ENCODE measurements at regions not wholly inside any gene's neighbourhood (a gene's known extent, or its start where the extent isn't known, plus 50 kb on each side); places are given as distances from the start of the nearest gene placed in this dataset.

DNA sequence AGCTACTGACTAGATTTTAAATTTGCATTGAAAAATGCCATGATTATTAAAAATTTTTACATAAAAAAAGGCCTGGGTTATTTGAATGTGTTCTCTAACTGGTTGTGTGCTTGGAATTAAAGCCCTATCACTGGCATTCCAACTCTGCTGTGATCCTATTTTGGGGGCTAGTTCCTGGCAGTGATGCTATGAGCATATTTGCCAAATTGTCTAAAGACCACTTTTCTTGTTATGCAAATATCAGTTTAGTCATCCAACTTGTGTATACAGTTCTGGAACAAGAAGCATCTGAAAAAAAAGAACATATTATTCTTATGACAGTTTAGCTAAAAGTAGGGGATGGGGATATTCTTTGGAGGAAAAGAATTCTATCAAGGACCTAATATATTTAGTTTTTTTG is 243.4 kb upstream of the ZNF717 start:
- TF ChIP-seq CTCF (conservative IDR thresholded peaks at IDR 0.05; ENCODE audit: low read length) = no peak
- Histone ChIP-seq H3K9me2 (replicated peaks; ENCODE audit: low read depth, low read length) (no peaks in the 10 kb centered on the region), H3K4me1 (ENCODE audit: insufficient read depth, low read length, poor library complexity, severe bottlenecking) (no peaks in the 10 kb centered on the region), H4K20me1 (ENCODE audit: insufficient read depth, low read length, poor library complexity, severe bottlenecking) (no peaks in the 10 kb centered on the region), H3K36me3 (ENCODE audit: insufficient read depth, low read length) (no peaks in the 10 kb centered on the region), H3K4me3 (ENCODE audit: low read length, poor library complexity, severe bottlenecking) (no peak overlapping the region), H3F3A (ENCODE audit: low read depth) (no peaks in the 10 kb centered on the region), H3K79me2 (ENCODE audit: insufficient read depth, low read length) (no peaks in the 10 kb centered on the region), H3K9ac (ENCODE audit: low read depth, low read length, poor library complexity, severe bottlenecking) (no peak overlapping the region), H3K27me3 (ENCODE audit: insufficient read depth, low read length, poor library complexity, severe bottlenecking) (no peaks in the 10 kb centered on the region), H3K9me3 (ENCODE audit: insufficient read depth, low read depth, low read length) (no peaks in the 10 kb centered on the region), H3K4me2 (ENCODE audit: low read depth, low read length, poor library complexity, severe bottlenecking) (no peak overlapping the region), H2AFZ (ENCODE audit: low read length) (no peak overlapping the region)

DNA sequence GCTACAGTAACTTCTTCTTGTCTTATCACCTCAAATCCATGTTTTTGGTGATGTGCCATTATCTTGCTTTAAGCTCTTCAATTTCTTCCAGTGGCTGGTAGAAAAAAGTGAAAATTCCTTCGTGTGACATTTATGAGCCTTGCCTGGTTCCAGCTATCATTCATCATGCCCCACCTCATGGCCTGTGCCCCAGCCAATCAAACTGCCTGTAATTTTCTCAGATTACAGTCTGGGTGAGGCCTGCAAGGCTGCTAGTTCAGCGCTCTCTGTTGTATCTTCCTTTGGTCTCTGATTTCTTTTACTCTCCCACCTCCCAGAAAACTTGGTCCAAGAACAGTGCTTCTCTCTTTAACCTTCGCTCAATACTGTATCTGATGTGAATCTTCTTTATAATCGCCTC is 249.3 kb upstream of the ZNF717 start:
- Histone ChIP-seq H3K4me1 (ENCODE audit: insufficient read depth, low read length, poor library complexity, severe bottlenecking) (no peaks in the 10 kb centered on the region), H3K36me3 (ENCODE audit: insufficient read depth, low read length) (no peaks in the 10 kb centered on the region), H3K4me3 (ENCODE audit: low read length, poor library complexity, severe bottlenecking) (no peak overlapping the region), H3K79me2 (ENCODE audit: insufficient read depth, low read length) (no peaks in the 10 kb centered on the region), H3K4me2 (ENCODE audit: low read depth, low read length, poor library complexity, severe bottlenecking) (no peak overlapping the region), H3K9ac (ENCODE audit: low read depth, low read length, poor library complexity, severe bottlenecking) (no peak overlapping the region), H2AFZ (ENCODE audit: low read length) (no peak overlapping the region), H4K20me1 (ENCODE audit: insufficient read depth, low read length, poor library complexity, severe bottlenecking) (no peaks in the 10 kb centered on the region), H3K9me2 (replicated peaks; ENCODE audit: low read depth, low read length) (no peaks in the 10 kb centered on the region), H3F3A (ENCODE audit: low read depth) (no peaks in the 10 kb centered on the region), H3K27me3 (ENCODE audit: insufficient read depth, low read length, poor library complexity, severe bottlenecking) (no peaks in the 10 kb centered on the region), H3K9me3 (ENCODE audit: insufficient read depth, low read depth, low read length) (no peaks in the 10 kb centered on the region)
- TF ChIP-seq CTCF (conservative IDR thresholded peaks at IDR 0.05; ENCODE audit: low read length) = no peak
- TF ChIP-seq EZH2phosphoT487 (IDR thresholded peaks at IDR 0.05; ENCODE audit: borderline replicate concordance) = no peak

- Histone ChIP-seq H3K4me1 (ENCODE audit: insufficient read depth, low read length, poor library complexity, severe bottlenecking) (no peaks in the 10 kb centered on the region), H3K4me3 (ENCODE audit: low read length, poor library complexity, severe bottlenecking) (no peak overlapping the region), H4K20me1 (ENCODE audit: insufficient read depth, low read length, poor library complexity, severe bottlenecking) (no peaks in the 10 kb centered on the region), H3K36me3 (ENCODE audit: insufficient read depth, low read length) (no peaks in the 10 kb centered on the region), H3K27me3 (ENCODE audit: insufficient read depth, low read length, poor library complexity, severe bottlenecking) (no peaks in the 10 kb centered on the region), H2AFZ (ENCODE audit: low read length) (no peak overlapping the region), H3K9me2 (replicated peaks; ENCODE audit: low read depth, low read length) (no peaks in the 10 kb centered on the region), H3F3A (ENCODE audit: low read depth) (no peaks in the 10 kb centered on the region), H3K9ac (ENCODE audit: low read depth, low read length, poor library complexity, severe bottlenecking) (no peak overlapping the region), H3K9me3 (ENCODE audit: insufficient read depth, low read depth, low read length) (no peaks in the 10 kb centered on the region), H3K4me2 (ENCODE audit: low read depth, low read length, poor library complexity, severe bottlenecking) (no peak overlapping the region), H3K79me2 (ENCODE audit: insufficient read depth, low read length) (no peaks in the 10 kb centered on the region)
- TF ChIP-seq EZH2phosphoT487 (IDR thresholded peaks at IDR 0.05; ENCODE audit: borderline replicate concordance) = no peak
- no peak for TF ChIP-seq CTCF (conservative IDR thresholded peaks at IDR 0.05; ENCODE audit: low read length)
Measured at GRCh38 chr3:76035117-76035516, 249.8 kb upstream of the ZNF717 start.

Data from Loucy (cell line).